Upper lobe of left lung (tissue), 4 donors: ENCODE measurements at regions not wholly inside any gene's neighbourhood (a gene's known extent, or its start where the extent isn't known, plus 50 kb on each side); places are given as distances from the start of the nearest gene placed in this dataset.

Source experiments
- EP300 ChIP-seq, 4 donors: sonication (generic); formaldehyde crosslinking; IDR thresholded peaks; one replicate each; pipeline ENCODE4 v1.5.1; 2017; ENCODE audit warnings: antibody characterized with exemption in 4 of 4, control low read depth in 2 of 4
- POLR2A ChIP-seq, 4 donors: fragments of 450-650 bp; IDR thresholded peaks; one replicate each; pipeline ENCODE4 v1.5.1; 2016 to 2017; ENCODE audit warnings: antibody characterized with exemption in 4 of 4, mild to moderate bottlenecking in 2 of 4
- POLR2AphosphoS5 ChIP-seq, 2 donors: sonication (generic); formaldehyde crosslinking; IDR thresholded peaks; one replicate each; pipeline ENCODE4 v1.5.1; 2017; ENCODE audit warnings: antibody characterized with exemption in 2 of 2
- TF ChIP-seq, protein P1 (sequence below), 6 experiments: fragments of 450-650 bp in 4 of 6; fragments of 200-600 bp in 2 of 6; sonication (generic) in 2 of 6; IDR thresholded peaks; one replicate each; pipeline ENCODE4 v1.5.1; 2016 to 2019; ENCODE audit warnings: antibody characterized with exemption in 6 of 6

DNA sequence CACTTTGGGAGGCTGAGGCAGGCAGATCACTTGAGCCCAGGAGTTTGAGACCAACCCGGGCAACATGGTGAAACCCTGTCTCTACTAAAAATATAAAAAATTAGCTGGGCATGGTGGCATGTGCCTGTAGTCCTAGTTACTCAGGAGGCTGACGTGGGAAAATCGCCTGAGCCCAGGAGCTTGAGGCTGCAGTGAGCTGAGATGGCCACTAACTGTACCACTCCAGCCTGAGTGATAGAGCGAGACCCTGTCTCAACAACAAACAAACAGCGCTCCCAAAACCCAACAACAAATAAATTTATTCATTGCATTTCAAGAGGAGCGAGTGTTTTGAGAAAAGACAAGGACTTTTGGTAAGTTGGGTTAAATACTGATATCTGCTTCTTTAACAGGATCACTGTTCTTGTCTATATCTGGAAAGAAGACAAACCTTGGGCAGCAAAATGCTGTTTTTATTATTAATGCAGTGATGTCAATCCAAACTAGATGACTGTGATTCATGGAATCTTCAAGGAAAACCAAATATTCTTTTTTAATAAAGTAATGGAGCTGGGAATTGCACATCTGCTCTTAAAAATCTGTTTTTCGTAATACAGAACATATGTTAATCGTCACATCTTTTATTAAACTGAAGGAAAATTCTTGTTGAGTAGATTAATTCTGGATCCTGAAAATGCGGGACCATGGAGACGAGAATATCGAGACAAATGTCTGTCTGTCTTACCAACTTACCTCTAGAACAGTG, 90.8 kb upstream of the LIMCH1 start:
- no peak for TF ChIP-seq POLR2AphosphoS5 (IDR thresholded peaks at IDR 0.05)
- TF ChIP-seq, protein P1, sequence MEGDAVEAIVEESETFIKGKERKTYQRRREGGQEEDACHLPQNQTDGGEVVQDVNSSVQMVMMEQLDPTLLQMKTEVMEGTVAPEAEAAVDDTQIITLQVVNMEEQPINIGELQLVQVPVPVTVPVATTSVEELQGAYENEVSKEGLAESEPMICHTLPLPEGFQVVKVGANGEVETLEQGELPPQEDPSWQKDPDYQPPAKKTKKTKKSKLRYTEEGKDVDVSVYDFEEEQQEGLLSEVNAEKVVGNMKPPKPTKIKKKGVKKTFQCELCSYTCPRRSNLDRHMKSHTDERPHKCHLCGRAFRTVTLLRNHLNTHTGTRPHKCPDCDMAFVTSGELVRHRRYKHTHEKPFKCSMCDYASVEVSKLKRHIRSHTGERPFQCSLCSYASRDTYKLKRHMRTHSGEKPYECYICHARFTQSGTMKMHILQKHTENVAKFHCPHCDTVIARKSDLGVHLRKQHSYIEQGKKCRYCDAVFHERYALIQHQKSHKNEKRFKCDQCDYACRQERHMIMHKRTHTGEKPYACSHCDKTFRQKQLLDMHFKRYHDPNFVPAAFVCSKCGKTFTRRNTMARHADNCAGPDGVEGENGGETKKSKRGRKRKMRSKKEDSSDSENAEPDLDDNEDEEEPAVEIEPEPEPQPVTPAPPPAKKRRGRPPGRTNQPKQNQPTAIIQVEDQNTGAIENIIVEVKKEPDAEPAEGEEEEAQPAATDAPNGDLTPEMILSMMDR (IDR thresholded peaks at IDR 0.05), result no peak
- TF ChIP-seq POLR2A (IDR thresholded peaks at IDR 0.05), result no peak
- no peak for TF ChIP-seq EP300 (IDR thresholded peaks at IDR 0.05)
